Activated naive CD4-positive, alpha-beta T cell treated with anti-CD3 and anti-CD28 coated beads, Interleukin-2, amount 10 ng/mL, durations not matched to agents 7 days and 5 days (primary cell): ENCODE measurements at regions not wholly inside any gene's neighbourhood (a gene's known extent, or its start where the extent isn't known, plus 50 kb on each side); places are given as distances from the start of the nearest gene placed in this dataset.

Experiments
- CTCF ChIA-PET: fragments of 350-600 bp; sonication (Branson Sonifier 250); formaldehyde crosslinking; loops from one replicate; lab custom pipeline; 2021; ENCODE audit warnings: antibody characterized with exemption; lab: Charles Lee
- DNase-seq: peaks from one replicate; pipeline ENCODE4 v3.0.0-alpha.2; 2020
- H3K27ac Mint-ChIP-seq: one replicate; pipeline ENCODE4 v1.8.0; 2021; ENCODE audit warnings: mild to moderate bottlenecking, moderate library complexity, mixed read lengths
- H3K27me3 Mint-ChIP-seq: one replicate; pipeline ENCODE4 v1.8.0; 2021; ENCODE audit warnings: mild to moderate bottlenecking, mixed read lengths
- H3K36me3 Mint-ChIP-seq: one replicate; pipeline ENCODE4 v1.8.0; 2021; ENCODE audit warnings: mixed read lengths
- H3K4me1 Mint-ChIP-seq: one replicate; pipeline ENCODE4 v1.8.0; 2021; ENCODE audit warnings: mixed read lengths
- H3K4me3 Mint-ChIP-seq: one replicate; pipeline ENCODE4 v1.8.0; 2021; ENCODE audit warnings: mild to moderate bottlenecking, moderate library complexity, mixed read lengths
- H3K9me3 Mint-ChIP-seq: one replicate; pipeline ENCODE4 v1.8.0; 2021; ENCODE audit warnings: mixed read lengths

DNA sequence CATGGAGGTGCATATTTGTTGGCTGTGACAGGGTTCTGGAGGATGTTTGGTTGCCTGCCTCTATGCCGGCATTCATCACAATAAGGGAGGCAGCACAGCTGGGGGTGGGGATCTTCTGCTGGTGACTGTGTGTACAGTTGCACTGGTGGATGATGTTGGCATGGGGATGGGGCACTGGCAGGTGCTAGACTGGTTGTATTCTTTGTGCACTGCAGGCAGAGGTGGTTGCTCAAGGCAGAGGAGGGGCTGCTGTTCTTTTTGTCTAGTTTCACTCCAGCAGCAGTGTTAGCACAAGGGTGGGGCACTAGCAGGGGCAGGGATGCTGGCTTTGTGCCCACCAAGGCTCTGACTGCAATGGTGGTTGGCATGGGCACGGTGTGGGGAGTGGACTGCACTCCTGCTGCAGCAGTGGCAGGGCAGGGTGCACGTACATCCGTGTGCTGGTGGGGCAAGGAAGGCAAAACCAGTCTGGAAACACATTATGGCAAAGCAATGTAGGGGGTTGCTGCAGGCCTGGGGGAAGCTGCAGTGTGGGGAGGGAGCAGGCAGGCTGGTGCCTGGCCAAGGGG lies 69.3 kb downstream of the ISOC1 start:
- Mint-ChIP-seq H3K27me3 (no peaks in the 10 kb centered on the region), H3K36me3 (no peaks in the 10 kb centered on the region), H3K9me3 (peaks cover 11% of the 10 kb centered on the region), H3K27ac (no peak overlapping the region), H3K4me3 (no peak overlapping the region), H3K4me1 (no peaks in the 10 kb centered on the region)
- CTCF ChIA-PET: no interaction called here
- no peak for DNase-seq

DNA sequence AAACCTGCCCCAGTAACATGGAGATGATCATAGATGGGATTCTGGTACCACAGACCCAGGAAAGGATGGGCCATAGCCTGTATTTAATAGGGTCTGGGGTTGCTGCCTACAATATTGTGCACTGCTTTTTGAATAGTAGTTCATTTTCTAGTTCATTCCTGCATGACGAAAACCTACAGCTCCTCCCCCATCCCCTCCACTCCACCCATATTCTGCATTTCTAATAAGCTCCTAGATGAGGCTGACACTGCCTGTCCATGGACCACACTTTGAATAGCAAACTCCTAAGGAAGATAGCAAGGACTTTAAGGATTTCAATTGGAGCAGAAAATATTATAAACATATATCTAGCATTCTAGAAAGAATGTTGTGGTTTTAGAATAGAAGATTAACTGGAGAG lies 75.5 kb downstream of the ISOC1 start:
- H3K9me3 Mint-ChIP-seq: no peaks in the 10 kb centered on the region
- no peak overlapping the region for H3K27ac Mint-ChIP-seq
- no peak for DNase-seq
- no peaks in the 10 kb centered on the region for H3K36me3 Mint-ChIP-seq
- CTCF ChIA-PET: no interaction called here
- no peak overlapping the region for H3K4me3 Mint-ChIP-seq
- H3K27me3 Mint-ChIP-seq: no peaks in the 10 kb centered on the region
- H3K4me1 Mint-ChIP-seq: no peaks in the 10 kb centered on the region

DNA sequence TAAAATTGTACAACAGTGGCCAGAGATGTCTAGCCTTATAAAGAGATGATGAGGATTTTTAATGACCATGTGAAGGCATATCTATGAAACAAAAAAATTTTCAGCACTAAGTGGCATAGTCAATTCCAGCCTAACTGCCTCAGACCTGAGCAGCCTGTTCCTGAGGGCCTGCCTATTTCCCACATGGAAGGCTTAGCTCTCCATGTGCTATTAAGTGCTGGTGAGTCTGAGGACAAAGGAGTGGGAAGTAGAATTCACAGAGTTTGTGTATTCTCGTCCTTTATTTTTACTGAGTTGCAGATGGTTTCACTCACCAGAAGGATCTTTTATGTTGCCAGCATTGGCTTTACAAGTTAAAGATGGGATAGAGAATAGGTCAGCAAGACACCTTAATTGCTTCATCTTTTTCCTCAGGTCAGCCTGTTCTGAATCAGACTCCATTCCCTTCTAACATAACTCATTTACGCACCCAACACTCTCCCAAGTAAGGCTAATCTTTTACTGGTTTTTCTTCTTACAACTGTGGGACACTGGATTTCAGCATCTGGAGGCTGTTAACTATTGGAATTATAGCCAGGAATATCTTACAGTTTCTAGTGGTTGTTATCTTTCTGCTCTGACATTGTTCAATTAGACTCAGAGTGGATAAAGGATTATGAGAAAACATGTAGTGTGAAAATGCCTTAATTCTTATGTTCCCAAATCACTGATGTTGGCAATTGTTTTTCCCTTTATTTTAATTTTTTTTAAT lies 76.8 kb downstream of the ISOC1 start:
- Mint-ChIP-seq H3K27ac (no peak overlapping the region), H3K9me3 (no peaks in the 10 kb centered on the region), H3K4me1 (no peaks in the 10 kb centered on the region), H3K27me3 (no peaks in the 10 kb centered on the region), H3K4me3 (no peak overlapping the region), H3K36me3 (no peaks in the 10 kb centered on the region)
- CTCF ChIA-PET: no interaction called here
- no peak for DNase-seq

DNA sequence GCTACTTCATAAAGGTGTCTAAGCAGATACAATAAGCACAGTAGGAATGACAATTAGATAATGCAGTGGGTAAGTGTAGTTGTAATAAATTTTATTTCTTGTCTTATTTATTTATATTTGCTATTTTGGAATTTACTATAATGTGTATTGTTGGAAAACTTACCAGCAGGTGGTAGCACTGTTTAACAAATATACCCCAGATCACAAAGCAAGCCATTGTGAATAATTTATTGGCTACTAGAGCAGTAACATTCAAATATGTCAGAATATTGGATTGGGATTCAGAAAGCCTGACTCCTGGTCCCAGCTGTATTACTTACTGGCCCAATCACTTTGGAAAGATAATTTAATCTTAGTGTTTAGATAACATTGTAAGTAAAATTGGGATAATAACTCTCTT lies 78.0 kb downstream of the ISOC1 start:
- CTCF ChIA-PET: no interaction called here
- Mint-ChIP-seq H3K9me3 (no peaks in the 10 kb centered on the region), H3K4me1 (no peaks in the 10 kb centered on the region), H3K27ac (no peak overlapping the region), H3K4me3 (no peak overlapping the region), H3K36me3 (no peaks in the 10 kb centered on the region), H3K27me3 (no peaks in the 10 kb centered on the region)
- DNase-seq: no peak

DNA sequence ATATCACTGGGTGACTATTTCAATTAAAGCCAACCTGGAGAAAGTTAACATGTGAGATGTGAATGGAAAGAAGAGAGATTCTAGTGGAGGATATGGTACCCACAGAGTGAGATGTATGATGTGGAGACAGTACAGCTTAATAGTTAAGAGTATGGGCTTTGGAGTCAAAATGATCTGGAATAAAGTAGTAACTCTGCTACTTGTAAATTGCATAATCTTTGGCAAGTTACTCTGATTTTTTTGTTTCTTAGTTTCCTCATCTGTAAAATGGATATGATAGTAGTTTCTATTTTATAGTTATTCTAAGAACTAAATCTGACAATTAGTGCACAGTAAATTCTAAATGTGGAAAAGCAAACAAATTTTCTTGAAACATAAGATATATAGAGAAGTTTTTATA lies 79.2 kb downstream of the ISOC1 start:
- no peak for DNase-seq
- H3K4me1 Mint-ChIP-seq: no peaks in the 10 kb centered on the region
- H3K4me3 Mint-ChIP-seq: no peak overlapping the region
- no peaks in the 10 kb centered on the region for H3K27me3 Mint-ChIP-seq
- no peak overlapping the region for H3K27ac Mint-ChIP-seq
- no peaks in the 10 kb centered on the region for H3K36me3 Mint-ChIP-seq
- H3K9me3 Mint-ChIP-seq: no peaks in the 10 kb centered on the region
- CTCF ChIA-PET: no interaction called here

DNA sequence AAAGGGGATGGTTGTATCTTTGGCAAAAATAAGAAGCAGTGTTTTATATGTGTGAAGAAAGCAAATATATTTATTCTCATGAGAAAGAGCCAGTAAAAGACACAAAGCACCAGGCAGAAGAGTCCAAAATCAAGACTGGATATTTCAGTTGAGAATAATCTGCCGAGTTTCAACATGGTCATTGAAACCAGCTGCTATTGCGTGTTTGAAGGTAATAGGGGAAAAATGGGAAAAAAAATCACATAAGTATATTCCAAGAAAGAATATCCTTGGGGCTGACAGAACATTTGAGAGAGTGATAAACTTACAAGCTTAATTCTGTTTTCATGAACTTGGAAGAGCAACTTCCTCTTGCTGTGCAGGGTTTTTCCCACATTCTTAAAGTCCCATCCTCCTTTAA lies 79.9 kb downstream of the ISOC1 start:
- Mint-ChIP-seq H3K36me3 (no peaks in the 10 kb centered on the region), H3K4me1 (no peaks in the 10 kb centered on the region), H3K27ac (no peak overlapping the region), H3K9me3 (no peaks in the 10 kb centered on the region), H3K4me3 (no peak overlapping the region), H3K27me3 (no peaks in the 10 kb centered on the region)
- CTCF ChIA-PET: no interaction called here
- DNase-seq: no peak

DNA sequence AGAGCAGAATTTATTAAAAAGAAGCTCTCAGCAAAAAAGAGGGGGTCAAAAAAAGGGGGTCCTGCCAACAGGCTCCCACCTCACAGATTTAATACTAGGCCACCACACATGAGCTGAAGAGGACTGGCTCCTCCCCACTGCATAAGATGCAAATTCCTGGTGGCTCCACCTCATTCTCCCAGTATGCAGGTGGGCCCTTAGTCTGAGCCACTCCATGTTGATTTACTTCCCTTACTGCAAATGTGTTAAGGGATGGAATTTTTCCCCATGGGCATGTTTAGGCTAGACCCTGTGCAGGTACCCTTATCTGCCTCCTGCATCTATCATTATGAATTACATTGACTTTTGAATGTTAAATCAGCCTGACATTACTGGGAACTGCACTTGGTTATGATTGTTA lies 82.9 kb downstream of the ISOC1 start:
- Mint-ChIP-seq H3K4me3 (no peak overlapping the region), H3K4me1 (no peaks in the 10 kb centered on the region), H3K27ac (no peak overlapping the region), H3K27me3 (no peaks in the 10 kb centered on the region), H3K36me3 (no peaks in the 10 kb centered on the region), H3K9me3 (peaks cover 1% of the 10 kb centered on the region)
- DNase-seq: no peak
- CTCF ChIA-PET: no interaction called here

DNA sequence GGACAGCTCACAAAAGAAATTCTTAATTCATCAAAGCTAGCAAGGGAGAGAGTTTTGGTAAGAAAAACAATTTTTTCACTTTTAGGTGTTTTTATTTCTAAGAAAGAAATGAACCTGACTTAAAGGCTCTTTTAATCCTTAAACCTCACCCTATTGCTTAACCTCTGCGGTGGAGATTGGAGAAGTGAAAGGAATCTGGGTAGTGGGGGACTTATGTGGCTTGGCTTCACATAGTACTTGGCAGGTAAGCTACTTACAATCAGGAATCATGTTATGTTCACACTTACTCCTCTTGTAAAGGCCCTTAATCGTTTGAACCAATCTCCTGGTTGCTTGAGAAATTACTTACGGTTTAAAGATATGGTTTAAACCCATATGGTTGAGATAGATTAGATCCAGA lies 104.8 kb downstream of the ISOC1 start:
- Mint-ChIP-seq H3K4me3 (no peak overlapping the region), H3K27me3 (no peaks in the 10 kb centered on the region), H3K36me3 (no peaks in the 10 kb centered on the region), H3K4me1 (no peaks in the 10 kb centered on the region), H3K9me3 (no peaks in the 10 kb centered on the region), H3K27ac (no peak overlapping the region)
- DNase-seq: no peak
- CTCF ChIA-PET: no interaction called here

DNA sequence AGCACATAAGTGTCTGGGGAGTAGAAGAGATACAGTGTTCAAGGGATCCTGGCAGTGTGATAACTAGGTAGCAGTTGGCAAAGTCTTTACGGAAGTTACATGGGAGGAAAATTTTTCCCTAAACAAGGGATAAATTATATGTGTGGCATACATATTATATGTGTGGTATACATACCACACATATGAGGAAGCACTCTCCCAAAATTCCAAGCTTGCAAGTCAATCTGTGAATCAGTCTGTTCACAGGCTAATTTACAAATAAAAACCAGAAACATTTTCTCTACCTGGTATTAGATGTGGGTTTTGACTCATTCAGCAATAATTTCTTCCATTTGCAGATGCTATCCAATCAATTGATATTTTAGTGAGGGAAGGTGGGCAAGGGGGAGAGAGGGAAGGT lies 110.0 kb downstream of the ISOC1 start:
- peaks cover 6% of the 10 kb centered on the region for H3K9me3 Mint-ChIP-seq
- no peak for DNase-seq
- CTCF ChIA-PET: no interaction called here
- no peaks in the 10 kb centered on the region for H3K4me1 Mint-ChIP-seq
- H3K27me3 Mint-ChIP-seq: no peaks in the 10 kb centered on the region
- H3K4me3 Mint-ChIP-seq: no peak overlapping the region
- no peak overlapping the region for H3K27ac Mint-ChIP-seq
- no peaks in the 10 kb centered on the region for H3K36me3 Mint-ChIP-seq

DNA sequence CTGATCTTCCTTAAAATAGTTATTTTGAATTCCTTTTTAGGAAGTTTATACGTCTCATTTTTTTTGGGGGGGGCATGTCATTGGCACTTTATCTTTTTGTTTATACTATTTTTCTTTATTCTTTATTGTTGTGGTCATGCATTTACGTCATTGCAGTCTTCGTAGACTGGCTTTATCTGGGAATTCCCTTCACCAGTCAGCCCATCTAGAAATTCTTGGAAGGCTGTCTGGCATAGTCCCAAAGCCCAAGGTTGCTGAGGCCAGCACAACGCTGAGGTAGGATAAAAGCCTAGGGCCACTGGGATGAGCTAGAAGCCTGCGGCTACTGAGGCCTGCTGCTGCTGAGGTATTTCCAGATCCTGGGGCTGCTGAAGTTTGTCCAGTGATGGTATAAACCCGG lies 121.5 kb downstream of the ISOC1 start:
- H3K36me3 Mint-ChIP-seq: no peaks in the 10 kb centered on the region

DNA sequence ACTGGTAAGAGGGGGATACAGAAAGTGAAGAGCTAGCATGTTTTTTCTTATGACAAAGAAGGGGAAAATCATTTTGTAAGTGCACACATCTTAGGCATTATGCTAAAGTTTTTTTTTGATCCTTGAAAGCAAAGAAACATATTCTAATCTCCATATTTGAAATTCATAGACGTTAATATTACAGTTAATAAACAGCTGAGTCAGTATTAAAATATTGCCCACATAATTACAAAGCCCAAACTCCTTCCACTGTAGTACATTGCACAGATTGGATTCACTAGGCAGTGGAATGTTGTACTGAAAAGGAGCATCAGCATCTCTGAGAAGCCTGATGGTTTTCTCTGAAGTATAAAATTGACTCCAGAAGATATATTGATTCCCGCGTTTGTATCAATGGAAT lies 122.6 kb downstream of the ISOC1 start:
- H3K36me3 Mint-ChIP-seq: no peaks in the 10 kb centered on the region
- DNase-seq: no peak
- CTCF ChIA-PET: no interaction called here
- H3K4me3 Mint-ChIP-seq: no peak overlapping the region
- peaks cover 4% of the 10 kb centered on the region for H3K9me3 Mint-ChIP-seq
- H3K4me1 Mint-ChIP-seq: no peaks in the 10 kb centered on the region
- H3K27me3 Mint-ChIP-seq: no peaks in the 10 kb centered on the region
- no peak overlapping the region for H3K27ac Mint-ChIP-seq

More for the DNA sequence above, 121.5 kb downstream of the ISOC1 start:
- peaks cover 4% of the 10 kb centered on the region for H3K9me3 Mint-ChIP-seq
- H3K4me1 Mint-ChIP-seq: no peaks in the 10 kb centered on the region
- no peak for DNase-seq
- H3K4me3 Mint-ChIP-seq: no peak overlapping the region
- H3K27me3 Mint-ChIP-seq: no peaks in the 10 kb centered on the region
- no peak overlapping the region for H3K27ac Mint-ChIP-seq
- CTCF ChIA-PET: no interaction called here

DNA sequence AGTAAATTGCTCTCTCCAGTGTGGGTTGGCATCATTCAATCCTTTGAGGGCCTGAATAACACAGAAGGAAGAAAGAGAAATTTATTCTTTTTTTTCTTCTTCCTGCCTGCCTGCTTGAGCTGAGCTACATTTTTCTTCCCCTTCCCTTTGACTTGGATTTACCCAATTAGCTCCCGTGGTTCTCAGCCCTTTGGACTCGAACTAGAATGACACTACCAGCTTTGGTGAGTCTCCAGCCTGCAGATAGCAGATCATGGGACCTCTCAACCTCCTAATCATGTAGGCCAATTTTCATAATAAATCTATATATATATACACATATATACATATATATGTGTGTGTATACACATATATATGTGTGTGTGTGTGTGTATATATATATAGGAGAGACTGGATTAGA lies 128.6 kb downstream of the ISOC1 start:
- CTCF ChIA-PET: no interaction called here

DNA sequence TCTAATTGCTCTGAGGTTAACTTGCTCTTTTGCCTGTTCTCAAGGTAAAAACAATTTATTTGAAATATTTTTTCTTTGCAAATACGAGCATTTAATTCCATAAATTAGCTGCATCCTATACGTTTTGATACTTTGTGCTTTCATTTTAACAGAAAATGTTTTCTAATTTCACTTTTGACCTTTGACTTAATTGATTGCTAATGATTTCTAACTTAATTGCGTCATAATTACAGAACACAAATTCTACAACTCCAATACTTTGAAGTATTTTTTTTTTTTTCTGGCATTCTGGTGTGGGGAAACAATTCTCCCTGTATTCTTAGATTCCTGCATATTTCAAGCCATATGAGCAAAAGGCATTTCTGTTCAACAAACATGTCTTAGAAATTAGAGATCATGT lies 134.0 kb downstream of the ISOC1 start:
- Mint-ChIP-seq H3K4me3 (no peak overlapping the region), H3K27ac (no peak overlapping the region), H3K4me1 (no peaks in the 10 kb centered on the region), H3K36me3 (no peaks in the 10 kb centered on the region), H3K27me3 (no peaks in the 10 kb centered on the region), H3K9me3 (no peaks in the 10 kb centered on the region)
- DNase-seq: no peak
- CTCF ChIA-PET: no interaction called here

More for the DNA sequence above, 128.6 kb downstream of the ISOC1 start:
- H3K27ac Mint-ChIP-seq: no peak overlapping the region
- no peaks in the 10 kb centered on the region for H3K36me3 Mint-ChIP-seq
- no peaks in the 10 kb centered on the region for H3K4me1 Mint-ChIP-seq
- DNase-seq: no peak
- H3K4me3 Mint-ChIP-seq: no peak overlapping the region
- no peaks in the 10 kb centered on the region for H3K27me3 Mint-ChIP-seq
- no peaks in the 10 kb centered on the region for H3K9me3 Mint-ChIP-seq

DNA sequence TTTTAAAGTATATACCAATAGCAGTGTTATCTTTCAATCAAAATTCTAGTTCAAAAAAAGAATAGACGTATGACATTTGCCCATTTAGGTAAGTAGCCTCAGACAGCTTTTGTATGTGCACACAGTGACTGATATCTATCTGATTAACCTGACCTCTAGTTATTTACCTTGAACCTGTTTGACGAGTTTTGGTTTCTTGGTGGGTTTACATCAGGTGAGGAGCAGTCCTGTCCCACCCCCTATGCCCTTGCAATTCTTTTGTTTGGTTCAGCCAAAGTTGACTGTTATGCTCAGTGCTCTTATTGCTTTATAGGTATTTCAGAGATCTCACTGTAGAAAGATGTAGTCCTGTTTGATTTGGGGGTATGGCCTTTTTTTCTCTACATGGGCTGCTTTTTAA lies 147.2 kb downstream of the ISOC1 start:
- Mint-ChIP-seq H3K27ac (no peak overlapping the region), H3K9me3 (no peaks in the 10 kb centered on the region), H3K4me3 (no peak overlapping the region), H3K36me3 (no peaks in the 10 kb centered on the region), H3K4me1 (no peaks in the 10 kb centered on the region), H3K27me3 (no peaks in the 10 kb centered on the region)
- no peak for DNase-seq
- CTCF ChIA-PET: no interaction called here

DNA sequence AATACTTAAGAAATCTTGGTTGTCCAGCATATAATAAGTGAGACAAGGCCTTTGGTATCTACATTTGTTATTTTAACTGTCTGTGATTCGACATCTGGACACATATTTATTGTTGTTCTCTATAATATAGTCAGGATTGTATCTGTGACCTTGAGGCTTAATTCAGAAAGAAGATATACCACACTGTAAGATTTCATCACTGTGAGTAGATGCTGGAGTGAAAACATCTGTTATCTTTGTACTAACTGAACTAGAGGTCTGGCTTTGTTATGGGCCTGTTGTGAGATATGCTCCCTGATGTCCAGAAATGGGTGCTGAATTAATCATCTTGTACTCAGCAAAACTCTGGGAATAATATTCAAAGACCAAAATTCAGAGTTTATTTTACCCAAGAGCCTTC lies 148.5 kb downstream of the ISOC1 start:
- no peak overlapping the region for H3K4me3 Mint-ChIP-seq
- no peaks in the 10 kb centered on the region for H3K4me1 Mint-ChIP-seq
- no peaks in the 10 kb centered on the region for H3K9me3 Mint-ChIP-seq
- H3K27me3 Mint-ChIP-seq: no peaks in the 10 kb centered on the region
- CTCF ChIA-PET: interaction anchor here (0.6 kb wide), 1 partner anchor 353 kb away, joined by 3 read pairs; no protein-coding TSS in a partner anchor
- no peak overlapping the region for H3K27ac Mint-ChIP-seq
- no peaks in the 10 kb centered on the region for H3K36me3 Mint-ChIP-seq
- DNase-seq: no peak
